Erythroblast (primary cell): ENCODE measurements at regions not wholly inside any gene's neighbourhood (a gene's known extent, or its start where the extent isn't known, plus 50 kb on each side); places are given as distances from the start of the nearest gene placed in this dataset.

Experiments used
- DNase-seq, 2 experiments: peaks; one replicate each; lab custom pipeline; 2025; lab: John Stamatoyannopoulos, UW
- GATA1 ChIP-seq: IDR thresholded peaks from 2 replicates; pipeline ENCODE4 v1.6.1; 2011; ENCODE audit warnings: low read depth, mild to moderate bottlenecking, control low read depth, low read length, moderate library complexity
- POLR2A ChIP-seq: IDR thresholded peaks from 2 replicates; pipeline ENCODE4 v1.6.1; 2011; ENCODE audit warnings: mild to moderate bottlenecking, low read length

- no peak for TF ChIP-seq POLR2A
- TF ChIP-seq GATA1: no peak
- no peak for DNase-seq
These were observed 133.2 kb upstream of the IVNS1ABP start for GRCh38 chr1:185450060-185450788.

- DNase-seq: no peak
- no peak for TF ChIP-seq POLR2A
- TF ChIP-seq GATA1: no peak
These were observed 132.5 kb upstream of the IVNS1ABP start for GRCh38 chr1:185449378-185450059.

DNA sequence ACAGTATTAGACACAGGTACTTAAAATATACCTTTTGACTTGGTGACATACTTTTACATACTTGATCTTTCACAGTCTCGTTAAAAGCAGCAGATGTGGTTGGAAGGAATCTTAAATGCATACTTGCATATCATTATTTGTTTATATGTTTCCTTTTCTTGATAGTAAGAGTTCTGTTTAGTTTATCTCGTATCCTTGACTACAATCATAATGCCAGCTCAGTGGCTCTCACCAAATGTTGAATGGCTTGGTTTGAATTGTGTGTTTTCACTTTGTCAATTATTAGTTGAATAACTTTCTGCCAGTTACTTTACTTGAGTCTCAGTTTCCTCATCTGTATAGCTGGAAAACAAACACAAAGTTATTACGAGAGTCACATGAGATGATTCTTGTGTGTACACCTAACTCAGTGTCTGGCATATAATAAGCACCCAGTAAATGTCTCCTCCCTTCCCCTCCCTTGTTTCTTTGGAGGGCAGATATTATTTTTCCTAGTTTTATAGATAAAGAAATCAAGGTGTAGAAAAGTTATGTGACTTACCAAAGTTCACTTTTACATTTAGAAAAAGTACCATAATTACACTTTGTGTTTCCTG lies 131.6 kb upstream of the IVNS1ABP start:
- no peak for DNase-seq
- TF ChIP-seq POLR2A (no peak), GATA1 (no peak)

GRCh38 chr1:185446131-185446530 lies 129.1 kb upstream of the IVNS1ABP start:
- no peak for DNase-seq
- TF ChIP-seq POLR2A (no peak), GATA1 (no peak)

GRCh38 chr1:185445594-185445993 lies 128.6 kb upstream of the IVNS1ABP start:
- TF ChIP-seq POLR2A (no peak), GATA1 (no peak)

DNA sequence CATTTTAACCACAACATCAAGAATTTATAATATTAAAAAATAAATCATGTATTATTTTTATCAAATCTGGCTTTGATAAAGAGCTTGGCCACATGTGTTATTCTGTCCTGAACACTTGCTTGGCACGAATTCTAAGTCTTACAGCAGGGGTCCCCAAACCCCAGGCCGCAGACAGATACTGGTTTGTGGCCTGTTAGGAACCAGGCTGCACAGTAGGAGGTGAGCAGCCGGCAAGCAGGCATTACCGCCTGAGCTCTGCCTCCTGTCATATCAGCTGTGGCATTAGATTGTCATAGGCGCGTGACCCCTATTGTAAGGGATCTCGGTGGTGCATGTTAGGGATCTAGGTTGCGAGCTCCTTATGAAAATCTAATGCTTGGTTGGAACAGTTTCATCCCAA lies 127.6 kb upstream of the IVNS1ABP start:
- TF ChIP-seq GATA1 (no peak), POLR2A (no peak)
- no peak for DNase-seq

More at GRCh38 chr1:185445594-185445993, 128.6 kb upstream of the IVNS1ABP start:
- no peak for DNase-seq

GRCh38 chr1:185442050-185442449 lies 125.0 kb upstream of the IVNS1ABP start:
- TF ChIP-seq POLR2A: no peak
- no peak for TF ChIP-seq GATA1

GRCh38 chr1:185441605-185442004 lies 124.6 kb upstream of the IVNS1ABP start:
- TF ChIP-seq GATA1: no peak
- no peak for TF ChIP-seq POLR2A
- DNase-seq: no peak

More at GRCh38 chr1:185442050-185442449, 125.0 kb upstream of the IVNS1ABP start:
- no peak for DNase-seq

- no peak for DNase-seq
- TF ChIP-seq POLR2A (no peak), GATA1 (no peak)
These were observed 123.8 kb upstream of the IVNS1ABP start for GRCh38 chr1:185440877-185441276.

GRCh38 chr1:185439727-185440415 lies 122.8 kb upstream of the IVNS1ABP start:
- peak; percentile 53 to 56 for DNase-seq
- TF ChIP-seq POLR2A (peak; percentile 48), GATA1 (no peak)

DNA sequence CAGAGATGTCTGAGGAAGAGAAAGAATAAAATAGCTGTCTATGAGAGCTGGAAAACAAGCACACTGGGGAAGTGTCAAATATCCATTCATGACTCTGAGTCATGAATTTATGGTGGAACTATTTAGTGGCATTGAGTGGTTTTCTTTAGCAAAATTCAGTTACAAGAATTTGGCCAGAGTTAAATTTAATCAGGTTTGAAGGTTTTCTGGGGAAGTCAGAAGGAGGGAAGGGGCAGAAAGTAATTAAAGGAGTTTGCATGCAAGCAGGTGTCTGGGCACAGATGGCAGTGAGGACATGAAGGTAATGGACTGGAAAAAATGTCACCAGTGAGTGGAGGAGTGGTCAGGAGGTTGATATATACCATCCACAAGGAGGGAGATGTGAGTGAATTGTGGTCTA lies 121.9 kb upstream of the IVNS1ABP start:
- no peak for DNase-seq
- no peak for TF ChIP-seq GATA1

- no peak for DNase-seq
- TF ChIP-seq GATA1 (no peak), POLR2A (no peak)
These were observed 118.8 kb upstream of the IVNS1ABP start for GRCh38 chr1:185435696-185436379.

GRCh38 chr1:185434721-185435120 lies 117.7 kb upstream of the IVNS1ABP start:
- DNase-seq: no peak

GRCh38 chr1:185433667-185434066 lies 116.6 kb upstream of the IVNS1ABP start:
- no peak for DNase-seq
- TF ChIP-seq GATA1 (no peak), POLR2A (no peak)

More at GRCh38 chr1:185434721-185435120, 117.7 kb upstream of the IVNS1ABP start:
- TF ChIP-seq GATA1: no peak
- no peak for TF ChIP-seq POLR2A
